ENCODE measurements at regions not wholly inside any gene's neighbourhood (a gene's known extent, or its start where the extent isn't known, plus 50 kb on each side); places are given as distances from the start of the nearest gene placed in this dataset.
A peak's percentile ranks its signal among the peaks of the same experiment; 100 is the strongest.

GRCh38 chr19:27890696-27891095, 1322.3 kb downstream of the UQCRFS1 start:
- DNase-seq (ENCODE audit: extremely low spot score) = peak; percentile 4
- no peak for TF ChIP-seq CTCF (IDR thresholded peaks at IDR 0.05; ENCODE audit: control extremely low read depth, extremely low read depth, low read depth, missing control alignments)
- CTCF ChIA-PET = interaction anchor here (0.9 to 1.0 kb wide), 2 partner anchors 9 to 83 kb away, joined by 3 read pairs; no protein-coding TSS in a partner anchor
- POLR2A ChIA-PET = no interaction called here

- ChIA-PET POLR2A (no interaction called here), CTCF (interaction anchor here (0.9 to 1.0 kb wide), 2 partner anchors 9 to 84 kb away, joined by 3 read pairs; no protein-coding TSS in a partner anchor)
- peak; percentile 3 for DNase-seq (ENCODE audit: extremely low spot score)
- no peak for TF ChIP-seq CTCF (IDR thresholded peaks at IDR 0.05; ENCODE audit: control extremely low read depth, extremely low read depth, low read depth, missing control alignments)
Measured at GRCh38 chr19:27890206-27890605, 1322.7 kb downstream of the UQCRFS1 start.

DNA sequence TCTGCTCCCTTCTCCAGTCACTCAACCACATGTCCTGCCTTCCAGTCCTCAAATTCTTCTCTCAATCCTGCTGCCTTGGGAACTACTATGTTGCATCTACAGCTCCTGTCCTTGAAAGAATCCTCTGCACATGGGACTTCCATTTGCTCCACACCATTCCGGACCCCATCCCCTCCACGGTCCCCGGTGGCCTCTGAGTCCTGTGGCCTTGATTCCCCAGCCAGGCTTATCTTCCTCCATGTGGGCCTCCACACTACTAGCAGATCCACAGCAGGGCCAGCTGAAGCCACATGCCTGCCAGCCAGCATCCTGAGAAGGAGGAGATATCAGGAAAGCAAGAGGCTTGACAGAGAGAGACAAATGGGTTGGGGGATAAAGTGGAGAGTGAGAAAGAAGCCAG, 1323.8 kb downstream of the UQCRFS1 start:
- CTCF ChIA-PET = no interaction called here

GRCh38 chr19:27887946-27888345, 1325.0 kb downstream of the UQCRFS1 start:
- DNase-seq (ENCODE audit: extremely low spot score) = no peak
- no peak for TF ChIP-seq CTCF (IDR thresholded peaks at IDR 0.05; ENCODE audit: control extremely low read depth, extremely low read depth, low read depth, missing control alignments)
- ChIA-PET POLR2A (no interaction called here), CTCF (no interaction called here)

More for the DNA sequence above, 1323.8 kb downstream of the UQCRFS1 start:
- POLR2A ChIA-PET = no interaction called here
- DNase-seq (ENCODE audit: extremely low spot score) = peak; percentile 2
- TF ChIP-seq CTCF (IDR thresholded peaks at IDR 0.05; ENCODE audit: control extremely low read depth, extremely low read depth, low read depth, missing control alignments) = no peak

GRCh38 chr19:27885359-27885758, 1327.6 kb downstream of the UQCRFS1 start:
- ChIA-PET CTCF (no interaction called here), POLR2A (no interaction called here)
- TF ChIP-seq CTCF (IDR thresholded peaks at IDR 0.05; ENCODE audit: control extremely low read depth, extremely low read depth, low read depth, missing control alignments) = no peak
- DNase-seq (ENCODE audit: extremely low spot score) = no peak

DNA sequence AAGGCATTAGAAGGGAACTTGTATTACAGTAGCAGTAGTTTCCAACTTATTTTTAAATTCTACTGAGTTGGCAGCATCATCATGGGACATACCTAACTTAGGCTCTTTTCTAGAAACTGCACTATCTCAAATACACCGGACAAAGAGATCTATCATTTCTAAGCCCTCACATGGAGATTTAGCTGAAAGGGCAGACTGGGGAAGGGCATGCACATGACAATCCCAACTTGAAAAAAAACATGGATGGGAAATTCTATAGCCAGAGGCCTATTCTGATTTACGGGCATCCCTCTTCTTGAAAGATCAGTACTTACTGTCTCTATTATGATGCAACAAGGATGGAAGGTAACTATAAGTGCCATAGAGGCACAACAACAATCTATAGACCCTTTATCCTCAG, 1328.6 kb downstream of the UQCRFS1 start:
- DNase-seq (ENCODE audit: extremely low spot score) = no peak
- ChIA-PET CTCF (no interaction called here), POLR2A (no interaction called here)
- TF ChIP-seq CTCF (IDR thresholded peaks at IDR 0.05; ENCODE audit: control extremely low read depth, extremely low read depth, low read depth, missing control alignments) = no peak

DNA sequence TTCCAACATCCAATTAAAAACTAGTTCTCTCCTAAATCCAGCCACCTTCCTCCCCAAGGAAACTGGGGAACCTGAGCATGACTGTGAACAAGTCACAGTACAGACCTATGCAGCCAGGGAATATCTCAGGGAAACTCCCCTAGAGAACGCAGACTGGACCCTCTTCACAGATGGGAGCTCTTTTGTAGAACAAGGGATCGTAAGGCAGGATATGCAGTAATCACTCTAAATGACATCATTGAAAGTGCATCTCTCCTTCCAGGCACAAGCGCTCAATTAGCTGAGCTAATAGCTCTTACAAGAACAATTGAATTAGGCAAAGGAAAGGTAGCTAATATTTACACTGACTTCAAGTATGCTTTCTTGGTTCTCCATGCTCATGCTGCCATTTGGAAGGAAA, 1331.7 kb downstream of the UQCRFS1 start:
- no peak for DNase-seq (ENCODE audit: extremely low spot score)
- POLR2A ChIA-PET = no interaction called here
- CTCF ChIA-PET = interaction anchor here (0.9 kb wide), 1 partner anchor 13 kb away, joined by 3 read pairs; no protein-coding TSS in a partner anchor
- TF ChIP-seq CTCF (IDR thresholded peaks at IDR 0.05; ENCODE audit: control extremely low read depth, extremely low read depth, low read depth, missing control alignments) = no peak
